Upper lobe of left lung (tissue), 4 donors: ENCODE measurements at regions not wholly inside any gene's neighbourhood (a gene's known extent, or its start where the extent isn't known, plus 50 kb on each side); places are given as distances from the start of the nearest gene placed in this dataset.

Experiments used
- CTCF ChIP-seq, 6 experiments: fragments of 450-650 bp in 4 of 6; fragments of 200-600 bp in 2 of 6; sonication (generic) in 2 of 6; IDR thresholded peaks; one replicate each; pipeline ENCODE4 v1.5.1; 2016 to 2019; ENCODE audit warnings: antibody characterized with exemption in 6 of 6
- POLR2AphosphoS5 ChIP-seq, 2 donors: sonication (generic); formaldehyde crosslinking; IDR thresholded peaks; one replicate each; pipeline ENCODE4 v1.5.1; 2017; ENCODE audit warnings: antibody characterized with exemption in 2 of 2

DNA sequence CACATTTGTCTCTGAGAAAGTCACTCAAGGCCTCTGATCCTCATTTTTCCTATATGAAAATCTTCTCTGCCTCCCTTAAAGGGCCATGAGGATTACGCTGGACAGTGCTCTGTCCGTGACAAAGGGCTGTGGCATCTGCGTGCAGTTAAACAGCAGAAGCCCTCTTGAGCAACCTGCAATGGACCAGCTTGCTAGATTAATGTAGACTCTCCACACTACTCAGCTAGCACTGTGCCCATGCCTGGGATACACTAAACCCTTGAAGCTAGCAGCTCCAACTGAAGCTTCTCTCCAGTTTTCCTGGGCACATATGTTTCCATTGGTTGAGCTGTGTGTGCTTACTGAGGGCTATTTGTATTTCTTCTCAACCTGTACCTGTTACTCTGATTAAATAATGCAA lies 303.8 kb downstream of the RPLP1 start:
- TF ChIP-seq POLR2AphosphoS5 (IDR thresholded peaks at IDR 0.05) = no peak
- no peak for TF ChIP-seq CTCF (IDR thresholded peaks at IDR 0.05)
